ENCODE measurements at regions not wholly inside any gene's neighbourhood (a gene's known extent, or its start where the extent isn't known, plus 50 kb on each side); places are given as distances from the start of the nearest gene placed in this dataset.

GRCh38 chr5:82340799-82341198, 62.6 kb upstream of the RPS23 start:
- Histone ChIP-seq H3K4me3 (ENCODE audit: low read depth in 1 of 3, low read length in 3 of 3) (no peak overlapping the region), H3K4me1 (ENCODE audit: control insufficient read depth in 4 of 4, insufficient read depth in 4 of 4, low read length in 3 of 4) (peaks cover 0 to 5% (median 0%) of the 10 kb centered on the region in 4 donors), H3K36me3 (ENCODE audit: control insufficient read depth in 4 of 4, insufficient read depth in 3 of 4, low read depth in 1 of 4, low read length in 3 of 4) (no peaks in the 10 kb centered on the region), H3K9me3 (ENCODE audit: control insufficient read depth in 4 of 4, low read length in 3 of 4) (no peaks in the 10 kb centered on the region), H3K9ac (ENCODE audit: low read depth in 1 of 2, low read length in 2 of 2) (no peak overlapping the region), H3K27me3 (ENCODE audit: control insufficient read depth in 4 of 4, insufficient read depth in 4 of 4, low read length in 3 of 4) (no peaks in the 10 kb centered on the region), H3K27ac (ENCODE audit: low read depth in 1 of 2, low read length in 2 of 2) (no peak overlapping the region)
- no peak for DNase-seq (ENCODE audit: low spot score)
- 72% methylated on average over 5 of the region's 5 CpGs for WGBS
- no peak for TF ChIP-seq YY1 (IDR thresholded peaks at IDR 0.05)
- TF ChIP-seq TAF1 (conservative IDR thresholded peaks at IDR 0.05): no peak
- no peak for TF ChIP-seq NR2F2 (IDR thresholded peaks at IDR 0.05)

DNA sequence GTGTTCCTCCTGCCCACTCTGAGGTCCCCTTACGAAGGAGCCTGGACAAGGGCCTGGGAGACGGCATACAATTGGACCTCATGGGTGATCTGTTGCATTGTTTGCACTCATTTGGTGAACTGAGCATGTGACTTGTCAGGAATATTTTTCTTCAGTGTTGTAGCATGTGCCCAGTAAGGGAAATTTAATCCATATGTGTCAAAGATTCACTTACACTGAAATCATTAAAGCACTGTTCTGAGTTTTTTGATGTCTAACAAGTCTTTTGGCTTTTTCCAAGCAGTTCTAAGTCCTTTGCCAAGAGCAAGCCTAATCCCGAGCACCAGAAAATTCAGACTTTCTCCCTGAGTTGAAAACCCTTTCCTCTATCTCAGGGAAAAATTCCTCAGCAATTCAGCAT, 61.6 kb upstream of the RPS23 start:
- no peak overlapping the region for H3K4me3 ChIP-seq (ENCODE audit: low read depth in 1 of 3, low read length in 3 of 3)
- H3K27me3 ChIP-seq (ENCODE audit: control insufficient read depth in 4 of 4, insufficient read depth in 4 of 4, low read length in 3 of 4): no peaks in the 10 kb centered on the region
- no peak for DNase-seq (ENCODE audit: low spot score)
- no peaks in the 10 kb centered on the region for H3K4me1 ChIP-seq (ENCODE audit: control insufficient read depth in 4 of 4, insufficient read depth in 4 of 4, low read length in 3 of 4)
- 96% methylated on average over 3 of the region's 3 CpGs for WGBS
- H3K9ac ChIP-seq (ENCODE audit: low read depth in 1 of 2, low read length in 2 of 2): no peak overlapping the region
- H3K27ac ChIP-seq (ENCODE audit: low read depth in 1 of 2, low read length in 2 of 2): no peak overlapping the region
- no peaks in the 10 kb centered on the region for H3K9me3 ChIP-seq (ENCODE audit: control insufficient read depth in 4 of 4, low read length in 3 of 4)
- TF ChIP-seq, protein P1, sequence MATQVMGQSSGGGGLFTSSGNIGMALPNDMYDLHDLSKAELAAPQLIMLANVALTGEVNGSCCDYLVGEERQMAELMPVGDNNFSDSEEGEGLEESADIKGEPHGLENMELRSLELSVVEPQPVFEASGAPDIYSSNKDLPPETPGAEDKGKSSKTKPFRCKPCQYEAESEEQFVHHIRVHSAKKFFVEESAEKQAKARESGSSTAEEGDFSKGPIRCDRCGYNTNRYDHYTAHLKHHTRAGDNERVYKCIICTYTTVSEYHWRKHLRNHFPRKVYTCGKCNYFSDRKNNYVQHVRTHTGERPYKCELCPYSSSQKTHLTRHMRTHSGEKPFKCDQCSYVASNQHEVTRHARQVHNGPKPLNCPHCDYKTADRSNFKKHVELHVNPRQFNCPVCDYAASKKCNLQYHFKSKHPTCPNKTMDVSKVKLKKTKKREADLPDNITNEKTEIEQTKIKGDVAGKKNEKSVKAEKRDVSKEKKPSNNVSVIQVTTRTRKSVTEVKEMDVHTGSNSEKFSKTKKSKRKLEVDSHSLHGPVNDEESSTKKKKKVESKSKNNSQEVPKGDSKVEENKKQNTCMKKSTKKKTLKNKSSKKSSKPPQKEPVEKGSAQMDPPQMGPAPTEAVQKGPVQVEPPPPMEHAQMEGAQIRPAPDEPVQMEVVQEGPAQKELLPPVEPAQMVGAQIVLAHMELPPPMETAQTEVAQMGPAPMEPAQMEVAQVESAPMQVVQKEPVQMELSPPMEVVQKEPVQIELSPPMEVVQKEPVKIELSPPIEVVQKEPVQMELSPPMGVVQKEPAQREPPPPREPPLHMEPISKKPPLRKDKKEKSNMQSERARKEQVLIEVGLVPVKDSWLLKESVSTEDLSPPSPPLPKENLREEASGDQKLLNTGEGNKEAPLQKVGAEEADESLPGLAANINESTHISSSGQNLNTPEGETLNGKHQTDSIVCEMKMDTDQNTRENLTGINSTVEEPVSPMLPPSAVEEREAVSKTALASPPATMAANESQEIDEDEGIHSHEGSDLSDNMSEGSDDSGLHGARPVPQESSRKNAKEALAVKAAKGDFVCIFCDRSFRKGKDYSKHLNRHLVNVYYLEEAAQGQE (IDR thresholded peaks at IDR 0.05): no peak
- TF ChIP-seq, protein P2, sequence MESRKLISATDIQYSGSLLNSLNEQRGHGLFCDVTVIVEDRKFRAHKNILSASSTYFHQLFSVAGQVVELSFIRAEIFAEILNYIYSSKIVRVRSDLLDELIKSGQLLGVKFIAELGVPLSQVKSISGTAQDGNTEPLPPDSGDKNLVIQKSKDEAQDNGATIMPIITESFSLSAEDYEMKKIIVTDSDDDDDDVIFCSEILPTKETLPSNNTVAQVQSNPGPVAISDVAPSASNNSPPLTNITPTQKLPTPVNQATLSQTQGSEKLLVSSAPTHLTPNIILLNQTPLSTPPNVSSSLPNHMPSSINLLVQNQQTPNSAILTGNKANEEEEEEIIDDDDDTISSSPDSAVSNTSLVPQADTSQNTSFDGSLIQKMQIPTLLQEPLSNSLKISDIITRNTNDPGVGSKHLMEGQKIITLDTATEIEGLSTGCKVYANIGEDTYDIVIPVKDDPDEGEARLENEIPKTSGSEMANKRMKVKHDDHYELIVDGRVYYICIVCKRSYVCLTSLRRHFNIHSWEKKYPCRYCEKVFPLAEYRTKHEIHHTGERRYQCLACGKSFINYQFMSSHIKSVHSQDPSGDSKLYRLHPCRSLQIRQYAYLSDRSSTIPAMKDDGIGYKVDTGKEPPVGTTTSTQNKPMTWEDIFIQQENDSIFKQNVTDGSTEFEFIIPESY (IDR thresholded peaks at IDR 0.05): no peak
- TF ChIP-seq CTCF (IDR thresholded peaks at IDR 0.05; ENCODE audit: low read depth, low read length, missing input control) (no peak), YY1 (IDR thresholded peaks at IDR 0.05) (no peak)
- H3K36me3 ChIP-seq (ENCODE audit: control insufficient read depth in 4 of 4, insufficient read depth in 3 of 4, low read depth in 1 of 4, low read length in 3 of 4): no peaks in the 10 kb centered on the region

GRCh38 chr5:82338771-82339373, 60.7 kb upstream of the RPS23 start:
- Histone ChIP-seq H3K4me1 (ENCODE audit: control insufficient read depth in 4 of 4, insufficient read depth in 4 of 4, low read length in 3 of 4) (no peaks in the 10 kb centered on the region), H3K9me3 (ENCODE audit: control insufficient read depth in 4 of 4, low read length in 3 of 4) (no peaks in the 10 kb centered on the region), H3K9ac (ENCODE audit: low read depth in 1 of 2, low read length in 2 of 2) (no peak overlapping the region), H3K27ac (ENCODE audit: low read depth in 1 of 2, low read length in 2 of 2) (no peak overlapping the region), H3K4me3 (ENCODE audit: low read depth in 1 of 3, low read length in 3 of 3) (no peak overlapping the region), H3K36me3 (ENCODE audit: control insufficient read depth in 4 of 4, insufficient read depth in 3 of 4, low read depth in 1 of 4, low read length in 3 of 4) (no peaks in the 10 kb centered on the region), H3K27me3 (ENCODE audit: control insufficient read depth in 4 of 4, insufficient read depth in 4 of 4, low read length in 3 of 4) (no peaks in the 10 kb centered on the region)
- DNase-seq (ENCODE audit: low spot score): no peak
- 83% methylated on average over 5 of the region's 5 CpGs for WGBS
- TF ChIP-seq YY1 (IDR thresholded peaks at IDR 0.05) (no peak), GABPA (IDR thresholded peaks at IDR 0.05 in 1 of 2, conservative IDR thresholded peaks at IDR 0.05 in 1 of 2) (no peak), HNF4G (IDR thresholded peaks at IDR 0.05) (no peak), SP1 (IDR thresholded peaks at IDR 0.05) (no peak), EGR1 (IDR thresholded peaks at IDR 0.05; ENCODE audit: low read depth in 2 of 2) (no peak)
- TF ChIP-seq, protein P1 (IDR thresholded peaks at IDR 0.05): no peak
- TF ChIP-seq, protein P2 (IDR thresholded peaks at IDR 0.05): no peak
